Sigmoid colon (tissue), 6 donors: ENCODE measurements at regions not wholly inside any gene's neighbourhood (a gene's known extent, or its start where the extent isn't known, plus 50 kb on each side); places are given as distances from the start of the nearest gene placed in this dataset.

Experiments used
- DNase-seq: peaks from one replicate; pipeline ENCODE4 v3.0.0-alpha.2; 2019
- H3K27ac ChIP-seq, 4 donors: fragments of 200-600 bp; sonication (generic); one replicate each; pipeline ENCODE4 v1.5.1; 2016 to 2019; ENCODE audit warnings: mild to moderate bottlenecking in 1 of 4
- H3K27me3 ChIP-seq, 3 donors: fragments of 200-600 bp; sonication (generic); one replicate each; pipeline ENCODE4 v1.5.1; 2019; ENCODE audit warnings: mild to moderate bottlenecking in 1 of 3
- H3K36me3 ChIP-seq, 4 donors: fragments of 200-600 bp; sonication (generic); one replicate each; pipeline ENCODE4 v1.5.1; 2016 to 2019
- H3K4me1 ChIP-seq, 4 donors: fragments of 200-600 bp; sonication (generic); one replicate each; pipeline ENCODE4 v1.5.1; 2017 to 2019
- H3K4me3 ChIP-seq, 4 donors: fragments of 200-600 bp; sonication (generic); one replicate each; pipeline ENCODE4 v1.5.1; 2017 to 2019; ENCODE audit warnings: mild to moderate bottlenecking in 2 of 4, moderate library complexity in 1 of 4
- H3K9me3 ChIP-seq, 4 donors: fragments of 200-600 bp in 3 of 4; sonication (generic) in 3 of 4; one replicate each; pipeline versions ENCODE4 v1.5.1 to v1.6.1; 2013 to 2019
- CTCF ChIP-seq, 4 experiments: fragments of 450-650 bp in 3 of 4; fragments of 200-600 bp in 1 of 4; IDR thresholded peaks; one replicate each; pipeline ENCODE4 v1.5.1; 2016 to 2019; ENCODE audit warnings: antibody characterized with exemption in 4 of 4, mild to moderate bottlenecking in 3 of 4, moderate library complexity in 2 of 4
- EP300 ChIP-seq, 4 donors: sonication (generic); formaldehyde crosslinking; IDR thresholded peaks; one replicate each; pipeline ENCODE4 v1.6.1; 2017; ENCODE audit warnings: antibody characterized with exemption in 4 of 4
- POLR2A ChIP-seq, 2 donors: fragments of 450-650 bp; IDR thresholded peaks; one replicate each; pipeline ENCODE4 v1.6.1; 2016; ENCODE audit warnings: antibody characterized with exemption in 2 of 2, mild to moderate bottlenecking in 2 of 2, moderate library complexity in 2 of 2
- POLR2AphosphoS5 ChIP-seq, 4 donors: sonication (generic); formaldehyde crosslinking; IDR thresholded peaks; one replicate each; pipeline ENCODE4 v1.6.1; 2017; ENCODE audit warnings: antibody characterized with exemption in 4 of 4
- WGBS, 2 donors: extraction: QIAGEN DNeasy Blood & Tissue Kit; methylation state at CpG; one replicate each; pipeline ENCODE4 v1.1.7; 2013; 5-methylcytosine and 5-hydroxymethylcytosine counted together
- intact Hi-C: fragments of 100-400 bp; cut with DNase I; formaldehyde crosslinking; loops from one replicate; pipeline ENCODE4 v1.15.1; 2023
- donor health status: healthy with polysubstance abuse.
- donor health status: healthy.

DNA sequence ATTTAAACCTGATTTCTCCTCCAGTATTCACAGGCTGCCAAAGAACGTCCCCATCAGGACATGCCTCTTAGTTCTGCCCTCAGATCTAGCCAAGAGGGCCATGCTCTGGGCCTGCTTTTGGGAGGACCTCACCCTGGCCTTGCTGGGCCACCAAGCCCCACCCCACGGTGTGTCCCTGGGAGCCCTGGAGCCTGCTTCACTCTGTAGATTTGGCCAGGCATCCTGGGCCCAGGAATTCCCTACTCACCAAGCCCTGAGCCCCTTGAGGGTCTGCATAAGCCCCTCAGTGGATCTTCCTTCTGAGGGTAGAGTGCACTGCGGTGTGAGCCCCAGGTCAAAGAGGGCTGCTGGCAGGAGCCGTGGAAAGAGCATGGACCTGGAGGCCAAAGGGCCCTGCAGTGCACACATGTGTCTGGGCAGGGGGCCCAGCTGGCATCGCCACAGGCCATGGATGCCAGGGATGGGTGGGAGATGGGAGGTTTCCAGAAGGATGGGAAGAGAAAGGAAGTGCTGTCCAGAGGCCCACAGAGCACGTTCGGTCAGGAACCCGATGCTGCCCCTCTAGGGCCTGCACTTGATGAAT is 98.0 kb downstream of the DACT2 start:
- no peak for DNase-seq
- no peaks in the 10 kb centered on the region for H3K36me3 ChIP-seq
- TF ChIP-seq EP300 (IDR thresholded peaks at IDR 0.05) (no peak), CTCF (IDR thresholded peaks at IDR 0.05) (no peak), POLR2A (IDR thresholded peaks at IDR 0.05) (no peak), POLR2AphosphoS5 (IDR thresholded peaks at IDR 0.05) (no peak)
- H3K9me3 ChIP-seq: no peaks in the 10 kb centered on the region
- intact Hi-C loops: no loop called here
- 91 to 95% methylated on average over 8 of the region's 8 CpGs for WGBS, 2 donors
- no peaks in the 10 kb centered on the region for H3K27me3 ChIP-seq
- no peak overlapping the region for H3K27ac ChIP-seq
- peaks cover 0 to 27% (median 18%) of the 10 kb centered on the region in 4 donors for H3K4me1 ChIP-seq
- H3K4me3 ChIP-seq: no peak overlapping the region

GRCh38 chr6:168221000-168221399 is 98.6 kb downstream of the DACT2 start:
- Histone ChIP-seq H3K36me3 (no peaks in the 10 kb centered on the region), H3K4me1 (peaks cover 0 to 21% (median 13%) of the 10 kb centered on the region in 4 donors), H3K27me3 (no peaks in the 10 kb centered on the region), H3K4me3 (no peak overlapping the region), H3K27ac (no peak overlapping the region), H3K9me3 (no peaks in the 10 kb centered on the region)
- intact Hi-C loops: no loop called here
- WGBS, 2 donors: 76 to 91% methylated on average over 5 of the region's 5 CpGs
- TF ChIP-seq POLR2AphosphoS5 (IDR thresholded peaks at IDR 0.05): no peak
- TF ChIP-seq POLR2A (IDR thresholded peaks at IDR 0.05): no peak
- no peak for TF ChIP-seq EP300 (IDR thresholded peaks at IDR 0.05)
- no peak for DNase-seq

GRCh38 chr6:168219804-168220203 is 99.8 kb downstream of the DACT2 start:
- no peak overlapping the region for H3K4me3 ChIP-seq
- WGBS, 2 donors: 95% methylated on average over 10 of the region's 10 CpGs
- intact Hi-C loops: no loop called here
- H3K27ac ChIP-seq: peak overlapping the region in 1 of 4 donors; percentile 42
- no peak for DNase-seq
- TF ChIP-seq POLR2AphosphoS5 (IDR thresholded peaks at IDR 0.05) (no peak), POLR2A (IDR thresholded peaks at IDR 0.05) (no peak), CTCF (IDR thresholded peaks at IDR 0.05) (no peak), EP300 (IDR thresholded peaks at IDR 0.05) (no peak)
- H3K4me1 ChIP-seq: peaks cover 0 to 9% (median 3%) of the 10 kb centered on the region in 4 donors
- no peaks in the 10 kb centered on the region for H3K9me3 ChIP-seq
- no peaks in the 10 kb centered on the region for H3K36me3 ChIP-seq
- no peaks in the 10 kb centered on the region for H3K27me3 ChIP-seq

DNA sequence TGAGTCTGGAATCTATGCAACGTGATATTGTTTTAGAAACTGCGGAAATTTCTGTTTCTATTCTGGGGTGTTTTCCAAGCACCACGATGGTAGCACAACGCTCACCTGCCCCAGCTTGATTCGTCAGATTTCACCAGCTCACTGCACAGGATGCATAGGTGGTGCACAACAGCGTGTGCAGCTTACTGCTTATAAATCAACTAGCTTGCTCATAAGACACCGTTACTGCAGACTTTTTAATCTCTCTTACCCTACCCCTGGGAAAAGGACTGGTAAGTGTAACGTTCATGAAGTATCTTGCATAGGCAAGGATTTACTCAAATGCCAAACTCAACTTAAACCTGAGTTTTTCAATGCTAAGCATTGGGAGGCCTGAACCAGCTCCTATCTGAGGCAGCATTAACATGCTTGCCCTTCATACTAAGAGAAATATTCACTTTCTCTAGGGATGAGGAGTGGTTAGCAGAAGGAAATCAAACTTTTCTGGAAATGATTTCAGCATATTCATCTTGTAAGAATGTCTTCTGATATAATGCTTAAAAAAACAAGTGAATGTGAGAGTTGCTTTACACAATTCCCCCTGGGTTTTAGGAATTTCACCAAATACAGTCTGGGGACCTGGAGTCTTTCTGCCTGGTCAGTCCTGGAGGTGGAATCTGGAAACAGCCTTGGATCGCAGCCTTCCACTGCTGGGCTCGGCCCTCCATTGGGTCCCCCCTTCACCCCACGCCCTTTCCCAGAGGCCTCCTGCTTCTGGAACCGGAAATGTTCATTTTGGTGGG is 100.6 kb downstream of the DACT2 start:
- Histone ChIP-seq H3K27ac (peak overlapping the region in 1 of 4 donors; percentile 42), H3K9me3 (no peaks in the 10 kb centered on the region), H3K36me3 (no peaks in the 10 kb centered on the region), H3K4me1 (peaks cover 0 to 8% (median 2%) of the 10 kb centered on the region in 4 donors), H3K4me3 (no peak overlapping the region), H3K27me3 (no peaks in the 10 kb centered on the region)
- DNase-seq: no peak
- TF ChIP-seq EP300 (IDR thresholded peaks at IDR 0.05) (no peak), POLR2AphosphoS5 (IDR thresholded peaks at IDR 0.05) (no peak), CTCF (IDR thresholded peaks at IDR 0.05) (no peak), POLR2A (IDR thresholded peaks at IDR 0.05) (no peak)
- 78 to 92% methylated on average over 12 of the region's 12 CpGs for WGBS, 2 donors
- intact Hi-C loops: no loop called here

DNA sequence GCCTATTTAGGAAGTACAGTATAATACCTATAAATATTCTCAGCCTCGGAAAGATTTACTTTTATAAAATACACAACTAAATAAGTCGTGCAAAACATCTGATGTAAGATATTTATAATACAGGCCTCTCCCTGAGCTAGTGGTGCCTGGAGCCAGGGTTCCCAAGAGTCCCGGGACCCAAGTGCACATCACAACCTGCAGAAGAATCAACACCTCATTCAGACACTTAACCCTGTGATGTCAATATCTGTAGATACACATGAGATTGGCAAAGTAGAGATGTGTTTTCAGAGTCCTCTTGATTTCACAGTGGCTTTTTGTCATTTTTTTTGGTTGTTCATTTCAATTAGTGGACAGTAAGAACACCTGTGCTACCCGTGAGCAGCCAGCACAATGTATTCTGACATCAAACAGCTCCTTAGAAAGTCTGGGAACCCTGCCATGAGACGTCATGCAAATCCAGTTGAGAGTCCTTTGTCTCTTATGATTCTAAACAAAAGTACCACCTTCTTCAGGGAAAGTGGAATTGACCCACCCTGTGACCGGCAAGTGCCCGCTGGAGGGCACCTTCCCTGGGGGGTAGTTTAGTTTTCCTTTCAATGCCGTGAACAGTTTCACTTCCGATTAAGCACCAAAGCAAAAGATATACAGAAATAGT is 101.6 kb downstream of the DACT2 start:
- no peak overlapping the region for H3K27ac ChIP-seq
- intact Hi-C loops: no loop called here
- no peak overlapping the region for H3K4me3 ChIP-seq
- DNase-seq: no peak
- H3K36me3 ChIP-seq: no peaks in the 10 kb centered on the region
- H3K27me3 ChIP-seq: no peaks in the 10 kb centered on the region
- TF ChIP-seq POLR2AphosphoS5 (IDR thresholded peaks at IDR 0.05): no peak
- TF ChIP-seq EP300 (IDR thresholded peaks at IDR 0.05): no peak
- no peak for TF ChIP-seq CTCF (IDR thresholded peaks at IDR 0.05)
- TF ChIP-seq POLR2A (IDR thresholded peaks at IDR 0.05): no peak
- no peaks in the 10 kb centered on the region for H3K9me3 ChIP-seq
- WGBS, 2 donors: 59 to 70% methylated on average over 9 of the region's 9 CpGs
- peaks cover 0 to 8% (median 2%) of the 10 kb centered on the region in 4 donors for H3K4me1 ChIP-seq
